GM19397 (cell line): ENCODE measurements at regions not wholly inside any gene's neighbourhood (a gene's known extent, or its start where the extent isn't known, plus 50 kb on each side); places are given as distances from the start of the nearest gene placed in this dataset.
A peak's percentile ranks its signal among the peaks of the same experiment; 100 is the strongest.
"Not testable (repeated sequence)": the region's sequence is repeated elsewhere in the genome, so short reads cannot be mapped to it uniquely, and the experiment has no call there.

Source experiments
- ATAC-seq: cut with Tn5 transposase; IDR thresholded peaks from one replicate; pipeline ENCODE4 v1.9.1; 2021; ENCODE audit warnings: mild to moderate bottlenecking, moderate library complexity; ENCODE audit not compliant: unreplicated experiment

DNA sequence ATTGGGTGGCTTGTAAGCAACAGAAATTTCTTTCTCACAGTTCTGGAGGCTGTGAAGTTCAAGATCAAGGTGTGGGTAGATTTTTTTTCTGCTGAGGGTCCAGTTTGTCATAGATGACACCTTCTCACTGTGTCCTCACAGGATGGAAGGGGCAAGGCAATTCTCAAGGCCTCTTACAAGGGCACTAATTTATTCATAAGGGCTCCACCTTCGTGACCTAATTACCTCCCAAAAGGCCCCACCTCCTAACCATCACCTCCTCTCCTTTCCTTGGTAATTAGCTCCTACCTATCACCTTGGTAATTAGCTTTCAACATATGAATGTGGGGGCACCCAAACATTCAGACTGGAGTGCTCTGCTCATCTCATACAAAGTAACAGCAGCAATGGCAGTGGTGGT, 92.3 kb upstream of the CD44 start:
- ATAC-seq: no peak

DNA sequence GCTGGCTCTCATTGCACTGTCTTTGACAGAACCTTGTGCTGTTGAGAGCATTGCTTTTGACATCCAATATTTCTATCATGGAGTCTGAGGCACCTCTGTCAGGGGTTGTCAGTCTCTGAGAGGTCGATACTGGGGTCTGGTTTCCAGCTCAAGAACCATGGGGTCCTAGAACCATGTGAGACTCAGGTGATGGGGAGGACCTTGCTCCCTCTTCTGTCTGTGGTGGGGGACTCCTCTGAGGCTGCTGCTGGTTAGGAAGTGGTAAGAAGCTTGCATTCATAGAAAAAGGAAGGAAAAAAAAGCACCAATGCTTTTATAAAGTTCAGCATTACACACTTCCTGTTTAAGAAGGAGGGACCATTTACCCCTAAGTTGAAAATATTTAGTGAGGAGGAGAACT, 91.8 kb upstream of the CD44 start:
- ATAC-seq: no peak

DNA sequence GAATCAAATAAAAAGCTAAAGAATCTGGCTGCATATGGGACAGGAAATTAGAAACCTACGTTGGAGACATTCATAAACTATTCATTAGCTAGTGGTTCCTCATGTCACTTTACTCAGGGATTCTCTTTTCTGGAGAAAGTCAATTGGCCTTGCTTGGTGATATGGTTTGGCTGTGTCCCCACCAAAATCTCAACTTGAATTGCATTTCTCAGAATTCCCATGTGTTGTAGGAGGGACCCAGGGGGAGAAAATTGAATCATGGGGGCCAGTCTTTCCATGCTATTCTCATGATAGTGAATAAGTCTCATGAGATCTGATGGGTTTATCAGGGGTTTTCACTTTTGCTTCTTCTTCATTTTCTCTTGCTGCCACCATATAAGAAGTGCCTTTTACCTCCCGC, 91.2 kb upstream of the CD44 start:
- ATAC-seq: no peak

DNA sequence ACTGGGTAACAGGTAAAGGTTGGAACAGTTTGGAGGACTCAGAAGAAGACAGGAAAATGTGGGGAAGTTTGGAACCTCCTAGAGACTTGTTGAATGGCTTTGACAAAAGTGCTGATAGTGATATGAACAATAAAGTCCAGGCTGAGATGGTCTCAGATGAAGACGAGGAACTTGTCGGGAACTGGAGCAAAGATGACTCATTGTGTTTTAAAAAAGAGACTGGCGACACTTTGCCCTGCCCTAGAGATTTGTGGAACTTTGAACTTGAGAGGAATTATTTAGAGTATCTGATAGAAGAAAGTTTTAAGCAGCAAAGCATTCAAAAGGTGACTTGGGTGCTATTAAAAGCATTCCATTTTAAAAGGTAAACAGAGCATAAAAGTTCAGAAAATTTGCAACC, 90.6 kb upstream of the CD44 start:
- not testable (repeated sequence) for ATAC-seq

DNA sequence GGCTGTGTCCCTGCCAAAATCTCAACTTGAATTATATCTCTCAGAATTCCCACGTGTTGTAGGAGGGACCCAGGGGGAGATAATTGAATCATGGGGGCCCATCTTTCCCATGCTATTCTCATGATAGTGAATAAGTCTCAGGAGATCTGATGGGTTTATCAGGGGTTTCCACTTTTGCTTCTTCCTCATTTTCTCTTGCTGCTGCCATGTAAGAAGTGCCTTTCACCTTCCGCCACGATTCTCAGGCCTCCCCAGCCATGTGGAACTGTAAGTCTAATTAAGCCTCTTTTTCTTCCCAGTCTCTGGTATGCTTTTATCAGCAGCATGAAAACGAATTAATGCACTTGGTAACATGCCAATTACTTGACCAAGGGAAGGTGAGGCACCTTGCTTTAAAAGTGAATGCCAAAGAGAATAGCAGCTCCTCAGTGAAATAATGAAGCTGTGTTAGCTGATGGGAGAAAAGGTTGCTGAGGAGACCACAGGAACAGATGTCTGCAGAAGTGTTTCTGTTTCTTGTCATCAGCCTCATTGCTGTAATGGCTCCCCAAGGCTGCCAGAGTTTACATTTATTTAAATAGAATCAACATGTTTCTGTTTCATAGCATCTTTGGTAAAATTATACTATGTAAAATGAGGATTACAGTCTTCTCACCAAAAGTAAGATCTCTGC, 89.0 kb upstream of the CD44 start:
- no peak for ATAC-seq

DNA sequence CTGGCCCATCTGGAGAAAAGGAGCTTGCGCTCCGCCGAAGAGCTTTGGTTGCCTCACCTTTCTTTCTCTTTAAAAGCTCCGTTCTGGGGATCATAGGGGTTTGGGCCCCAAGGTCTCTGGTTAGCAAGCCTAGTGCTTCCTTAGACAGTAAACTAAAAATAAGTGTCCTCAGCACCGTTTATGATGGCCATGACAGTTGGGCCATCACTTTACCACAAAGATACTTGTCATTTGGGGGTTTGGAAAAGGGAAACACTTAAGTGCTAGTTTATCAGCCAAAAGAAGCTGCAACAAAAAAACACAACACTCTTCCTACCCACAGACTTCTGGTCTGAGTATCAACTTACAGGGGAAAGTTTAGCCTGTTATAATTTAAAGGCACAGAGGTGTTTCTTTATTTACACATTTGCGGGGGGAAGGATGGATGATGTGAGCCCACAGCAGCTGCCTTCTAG, 88.4 kb upstream of the CD44 start:
- no peak for ATAC-seq

DNA sequence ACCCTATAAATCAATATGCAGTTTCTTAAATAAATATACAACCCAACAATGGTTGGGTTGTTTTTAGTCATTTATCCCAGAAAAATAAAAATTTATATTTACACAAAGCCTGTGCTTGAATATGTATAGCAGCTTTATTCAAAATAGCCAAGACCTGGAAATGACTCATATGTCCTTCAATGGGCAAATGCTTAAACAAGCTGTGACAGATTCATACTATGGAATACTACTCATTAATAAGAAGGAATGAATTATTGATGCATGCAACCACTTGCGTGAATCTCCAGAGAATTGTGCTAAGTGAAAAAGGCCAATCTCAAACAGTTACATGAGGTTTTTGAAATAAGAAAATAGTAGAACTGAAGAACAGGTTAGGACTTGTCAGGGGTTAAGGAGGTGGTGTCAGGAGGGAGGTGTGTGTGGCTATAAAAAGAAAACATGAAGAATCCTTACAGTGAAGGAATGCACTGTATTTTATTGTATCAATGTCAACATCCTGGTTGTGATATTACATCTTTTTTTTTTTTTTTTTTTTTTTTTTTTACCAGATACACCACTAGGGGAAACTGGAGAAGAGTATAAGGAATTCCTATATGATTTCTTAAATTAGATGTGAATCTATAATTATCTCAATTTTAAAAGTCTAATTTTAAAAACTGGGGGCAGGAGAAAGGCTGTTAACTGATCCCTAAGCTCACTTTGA, 82.4 kb upstream of the CD44 start:
- no peak for ATAC-seq

DNA sequence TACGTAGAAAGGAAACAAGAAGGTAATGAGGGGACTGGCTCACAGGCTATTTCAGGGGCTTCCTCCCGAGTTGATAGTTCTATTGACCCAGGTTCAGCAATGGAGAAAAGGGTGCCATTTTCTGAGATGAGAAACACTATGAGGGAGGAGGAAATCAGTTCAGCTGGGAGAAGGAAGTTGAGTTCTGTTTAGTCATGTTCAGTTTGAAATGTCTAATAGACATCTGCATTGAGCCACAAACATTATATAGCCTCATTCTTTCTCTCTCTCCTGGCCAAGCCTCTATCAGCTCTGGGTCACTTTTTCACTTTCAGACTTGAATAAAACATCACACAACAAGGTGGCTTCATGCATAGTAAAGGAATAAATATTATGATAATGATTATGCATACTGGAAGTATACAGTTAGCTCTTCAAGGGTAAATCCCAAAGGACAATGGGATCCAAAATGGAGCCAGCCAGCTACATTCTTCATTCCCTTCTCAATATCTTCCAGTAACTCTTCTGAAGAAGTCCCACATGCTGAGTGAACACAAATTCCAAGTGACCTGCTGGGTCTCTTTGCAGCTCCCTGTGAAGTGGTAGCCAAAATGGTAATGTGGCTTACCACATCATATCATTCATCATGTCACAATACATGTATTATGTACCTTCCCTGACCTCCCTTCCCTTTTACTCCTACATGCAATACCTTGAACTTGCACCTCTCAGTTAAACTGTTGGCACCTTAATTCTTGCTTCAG, 80.9 kb upstream of the CD44 start:
- ATAC-seq: no peak

DNA sequence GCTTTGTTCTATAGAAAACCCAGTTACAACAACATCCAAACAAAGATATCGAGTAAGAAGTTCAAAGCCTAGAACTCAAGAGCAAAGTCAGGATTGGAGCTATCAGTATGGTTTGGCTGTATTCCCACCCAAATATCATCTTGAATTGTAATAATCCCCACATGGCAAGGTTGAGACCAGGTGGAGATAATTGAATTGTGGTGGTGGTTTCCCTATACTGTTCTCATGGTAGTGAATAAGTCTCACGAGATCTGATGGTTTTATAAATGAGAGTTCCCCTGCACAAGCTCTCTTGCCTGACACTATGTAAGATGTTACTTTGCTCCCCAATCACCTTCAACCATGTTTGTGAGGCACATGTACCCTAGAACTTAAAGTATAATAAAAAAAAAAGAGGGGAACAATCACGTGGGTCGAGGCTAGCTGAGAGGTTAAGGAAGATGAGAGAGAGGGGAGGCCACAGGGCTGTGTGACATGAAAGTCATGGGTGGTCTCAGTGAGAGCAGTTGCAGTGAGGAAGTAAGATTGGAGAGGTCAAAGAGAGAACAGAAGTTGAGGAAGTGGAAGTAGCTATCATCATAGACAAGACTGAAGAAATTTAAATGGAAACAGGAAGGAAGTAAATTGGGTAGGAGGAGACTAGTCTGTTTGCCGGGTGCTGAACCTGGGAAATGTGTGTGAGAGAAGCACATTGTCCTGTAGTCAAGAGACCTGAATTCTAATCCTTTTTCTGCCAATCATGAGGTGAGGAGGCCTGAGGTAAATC, 80.1 kb upstream of the CD44 start:
- no peak for ATAC-seq

DNA sequence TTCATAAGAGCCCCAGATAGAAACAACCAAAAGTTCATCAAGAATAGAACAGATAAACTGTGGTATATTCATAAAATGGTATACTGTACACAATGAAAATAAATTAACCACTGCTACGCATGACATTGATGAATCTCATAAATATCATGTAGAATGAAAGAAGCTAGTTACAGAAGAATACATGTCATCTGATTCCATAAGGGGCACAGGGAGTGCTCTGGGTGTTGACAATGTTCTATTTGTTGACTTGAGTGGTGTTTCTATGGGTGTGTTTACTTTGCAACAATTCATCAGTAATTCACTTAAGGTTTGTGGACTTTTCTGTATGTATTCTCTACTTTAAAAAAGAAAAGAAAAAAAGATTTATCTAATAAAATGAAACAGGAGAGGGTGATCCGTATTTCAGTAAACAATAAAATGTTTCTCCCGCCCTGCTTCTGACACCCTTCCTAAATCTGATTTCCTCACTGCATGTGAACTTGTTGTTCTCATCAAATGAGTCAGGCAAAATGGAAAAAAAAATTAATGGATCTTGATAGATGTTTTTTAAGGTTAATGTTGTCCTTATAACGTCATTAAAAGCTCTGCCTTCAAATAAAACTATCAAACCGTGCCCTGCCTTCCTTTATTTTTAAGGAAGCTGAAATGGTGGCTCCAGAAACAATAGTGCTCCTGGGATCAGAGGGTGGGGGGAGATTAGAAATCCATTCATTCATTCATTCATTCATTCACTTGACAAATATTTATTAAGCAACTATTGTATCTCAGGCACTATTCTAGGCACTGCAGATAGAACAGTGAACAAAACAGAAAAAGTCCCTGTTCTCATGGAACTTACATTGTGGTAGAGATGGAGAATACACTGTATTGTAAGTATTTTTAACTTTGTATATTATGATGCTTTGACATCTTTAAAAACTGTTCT, 77.2 kb upstream of the CD44 start:
- ATAC-seq: no peak

DNA sequence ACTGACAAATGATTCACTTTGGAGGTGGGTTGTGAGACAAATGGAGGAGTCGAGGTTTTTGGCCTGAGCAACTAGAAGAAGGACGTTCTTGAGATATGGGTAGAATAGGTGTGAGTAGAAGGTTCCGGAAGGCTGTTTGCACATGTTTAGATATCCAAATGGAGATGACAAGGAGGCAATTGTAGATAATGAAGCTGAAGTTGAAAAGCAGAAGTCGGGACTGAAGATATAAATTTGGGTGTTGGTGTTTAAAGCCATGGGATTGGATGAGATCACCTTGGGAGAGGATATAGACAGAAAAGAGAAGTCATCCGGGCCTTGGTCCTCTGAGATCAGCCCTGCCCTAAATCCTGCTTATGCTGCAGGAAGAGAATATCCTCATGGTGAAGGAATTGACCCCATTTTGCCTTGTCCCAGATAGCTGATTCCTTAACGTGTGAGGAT, 75.5 kb upstream of the CD44 start:
- ATAC-seq: no peak

DNA sequence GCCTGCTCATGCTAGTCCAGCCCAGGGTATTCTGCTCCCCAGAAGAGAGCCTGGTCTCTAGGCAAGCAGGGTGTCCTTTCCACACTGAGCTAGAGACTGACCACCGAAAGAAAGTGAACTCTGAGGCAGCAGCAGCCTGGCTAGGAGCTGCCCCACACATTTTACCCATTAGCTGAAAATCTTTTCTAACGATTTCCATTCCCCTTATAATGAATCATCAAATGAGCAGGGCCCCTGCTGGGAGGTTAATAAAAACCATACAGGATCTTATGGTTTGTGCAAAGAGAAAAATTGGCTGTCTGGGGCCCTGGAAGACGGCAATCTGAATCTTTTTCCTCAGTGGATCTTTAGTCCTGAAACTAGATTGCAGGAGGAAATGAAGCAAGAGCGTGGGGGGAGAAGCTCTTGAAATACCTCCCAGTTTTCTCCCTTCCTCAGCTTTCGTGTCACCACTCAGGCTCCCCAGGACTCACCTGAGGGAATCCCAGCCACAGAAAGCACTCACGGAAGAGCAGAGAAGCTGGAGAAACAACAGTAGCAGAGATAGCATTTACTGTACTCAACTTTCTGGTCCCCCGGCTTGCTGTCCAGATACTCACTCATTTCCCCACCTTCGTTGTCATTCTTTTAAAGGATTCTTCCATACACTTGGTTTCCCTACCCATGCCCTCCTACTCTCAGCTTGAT, 74.7 kb upstream of the CD44 start:
- ATAC-seq: no peak

DNA sequence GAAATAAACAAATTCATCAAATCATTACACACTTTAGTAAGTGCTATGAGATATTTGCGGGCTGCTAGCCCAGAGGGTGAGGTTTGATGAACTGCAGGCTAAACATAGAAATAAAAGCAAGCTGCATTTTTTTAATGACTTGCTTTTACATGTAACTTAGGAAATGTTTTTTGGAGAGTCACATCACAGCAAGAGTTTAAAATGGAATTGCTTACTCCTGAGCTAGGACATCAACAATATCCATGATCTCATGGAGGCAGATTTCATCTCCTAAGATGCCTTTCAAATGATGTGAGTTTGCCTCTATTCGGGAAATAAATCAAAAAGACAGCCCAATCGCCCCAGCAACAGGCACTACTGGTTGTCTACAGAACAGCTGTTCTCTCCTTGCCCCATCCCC, 73.4 kb upstream of the CD44 start:
- ATAC-seq: no peak

DNA sequence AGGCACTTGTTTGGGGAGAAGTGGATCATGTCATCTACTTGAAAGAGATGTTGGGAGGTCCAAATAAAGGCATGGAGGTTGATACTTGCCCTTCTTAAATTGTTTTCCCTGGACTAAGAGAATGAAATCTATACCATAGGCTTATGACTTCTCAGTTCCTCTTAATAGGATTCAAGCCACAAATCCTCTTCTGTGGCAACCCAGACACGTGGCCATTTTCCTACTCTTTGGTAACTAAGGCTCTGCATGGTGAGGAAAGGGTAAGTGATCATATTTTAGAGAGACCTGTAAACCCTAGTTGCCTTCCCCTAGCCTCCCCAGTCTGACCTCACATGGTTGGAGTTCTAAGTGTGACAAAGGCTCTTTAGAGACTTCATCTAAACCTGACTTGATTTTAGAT, 72.9 kb upstream of the CD44 start:
- ATAC-seq: no peak

DNA sequence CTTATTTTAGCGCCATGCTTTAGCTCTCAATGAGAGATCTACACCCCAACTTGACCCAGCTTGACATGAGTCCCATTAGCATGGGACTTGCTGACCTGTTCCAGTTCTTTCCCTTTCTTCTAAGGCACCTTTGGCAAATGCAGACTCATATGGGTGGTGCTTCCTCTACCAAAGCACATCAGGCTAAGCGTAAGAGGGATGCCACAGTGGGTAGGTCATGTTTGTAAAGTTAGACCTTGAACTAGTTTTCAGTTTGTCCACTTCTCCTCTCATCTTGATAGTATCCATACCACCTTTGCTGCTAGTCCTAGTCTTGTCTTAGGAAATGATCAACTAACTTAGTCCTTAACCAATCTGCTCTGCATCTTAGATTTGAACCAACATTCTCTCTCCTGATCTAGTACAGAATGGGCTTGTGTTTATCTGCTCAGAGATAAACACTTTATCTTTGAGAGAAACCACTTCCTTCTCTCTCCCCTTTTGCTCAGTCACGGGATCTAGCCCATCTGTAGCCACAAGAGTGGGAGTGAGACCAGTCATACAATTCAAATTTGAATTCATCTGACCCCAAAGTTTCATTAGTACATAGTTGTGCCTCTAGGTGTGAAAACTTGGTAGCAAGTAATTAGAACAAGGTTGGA, 72.1 kb upstream of the CD44 start:
- ATAC-seq: peak; percentile 79

DNA sequence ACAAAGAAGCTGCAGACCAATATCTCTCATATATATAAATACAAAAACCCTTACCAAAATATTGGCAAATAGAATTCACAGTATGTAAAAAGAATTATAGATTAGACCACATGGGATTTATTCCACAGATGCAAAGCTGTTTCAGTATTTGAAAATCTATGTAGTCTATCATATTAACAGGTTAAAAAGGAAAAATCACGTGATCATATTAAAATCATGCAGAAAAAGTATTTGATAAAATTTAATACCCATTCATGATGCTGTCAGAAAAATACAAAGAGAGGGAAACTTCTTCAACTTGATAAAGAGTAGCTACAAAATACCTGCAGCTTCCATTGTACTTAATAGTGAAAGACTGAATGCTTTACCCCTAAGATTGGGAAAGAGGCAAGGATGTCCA, 67.2 kb upstream of the CD44 start:
- no peak for ATAC-seq

DNA sequence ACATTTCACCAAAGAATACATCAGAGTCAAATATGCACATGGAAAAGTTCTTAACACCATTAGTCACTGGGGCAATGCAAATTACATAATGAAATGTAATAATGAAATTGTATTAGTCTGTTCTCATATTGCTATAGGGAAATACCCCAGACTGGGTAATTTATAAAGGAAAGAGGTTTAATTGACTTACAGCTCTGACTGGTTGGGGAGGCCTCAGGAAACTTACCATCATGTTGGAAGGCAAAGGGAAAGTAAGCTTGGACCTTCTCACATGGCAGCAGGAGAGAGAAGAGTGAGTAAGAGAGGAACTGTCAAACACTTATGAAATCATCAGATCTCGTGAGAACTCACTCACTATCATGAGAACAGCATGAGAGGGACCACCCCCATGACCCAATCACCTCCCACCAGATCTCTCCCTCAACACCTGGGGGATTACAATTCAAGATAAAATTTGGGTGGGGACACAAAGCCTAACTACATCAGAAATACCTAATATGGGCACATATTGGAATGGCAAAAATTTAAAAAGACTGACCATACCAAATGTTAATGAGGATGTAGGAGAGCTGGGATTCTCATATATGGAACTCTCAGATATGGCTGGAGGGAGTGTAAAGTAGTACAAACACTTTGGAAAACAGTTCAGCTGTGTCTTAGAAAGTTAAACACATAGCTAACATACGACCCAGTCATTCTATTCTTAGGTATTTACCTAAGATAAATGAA, 65.1 kb upstream of the CD44 start:
- no peak for ATAC-seq
